ENCODE measurements at regions not wholly inside any gene's neighbourhood (a gene's known extent, or its start where the extent isn't known, plus 50 kb on each side); places are given as distances from the start of the nearest gene placed in this dataset.

DNA sequence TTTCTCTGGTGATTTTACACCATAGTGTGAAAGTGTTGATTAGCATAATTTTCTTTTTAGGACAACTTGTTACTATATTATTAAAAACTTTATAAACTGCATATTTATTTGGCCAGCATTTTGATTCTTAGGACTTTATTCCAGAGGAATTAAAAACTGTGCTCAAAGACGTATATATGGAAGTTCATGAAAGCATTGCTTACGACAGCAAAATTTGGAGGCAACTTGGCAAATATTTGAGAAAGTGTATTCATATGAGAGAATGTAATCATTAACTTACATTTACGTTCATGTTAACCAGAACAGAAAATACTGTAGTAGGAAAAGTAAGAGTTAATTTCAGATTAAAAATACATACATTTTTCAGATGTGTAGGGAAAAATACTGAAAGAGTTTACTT is 203.1 kb downstream of the JCAD start:
- no peaks in the 10 kb centered on the region for H3K36me3 ChIP-seq (ENCODE audit: control insufficient read depth in 4 of 4, insufficient read depth in 3 of 4, low read depth in 1 of 4, low read length in 3 of 4)
- 38% methylated on average over 3 of the region's 3 CpGs for WGBS
- TF ChIP-seq GABPA (IDR thresholded peaks at IDR 0.05 in 1 of 2, conservative IDR thresholded peaks at IDR 0.05 in 1 of 2) (no peak), SP1 (IDR thresholded peaks at IDR 0.05) (no peak), TAF1 (conservative IDR thresholded peaks at IDR 0.05) (no peak), HNF4A (conservative IDR thresholded peaks at IDR 0.05) (no peak), NR2F2 (IDR thresholded peaks at IDR 0.05) (no peak), FOXA2 (IDR thresholded peaks at IDR 0.05) (no peak), FOXA1 (IDR thresholded peaks at IDR 0.05) (no peak), RXRA (IDR thresholded peaks at IDR 0.05) (no peak), YY1 (IDR thresholded peaks at IDR 0.05) (no peak), HNF4G (IDR thresholded peaks at IDR 0.05) (no peak), EGR1 (IDR thresholded peaks at IDR 0.05; ENCODE audit: low read depth in 2 of 2) (no peak), JUND (IDR thresholded peaks at IDR 0.05) (no peak), RAD21 (IDR thresholded peaks at IDR 0.05) (no peak)
- TF ChIP-seq, protein P1, sequence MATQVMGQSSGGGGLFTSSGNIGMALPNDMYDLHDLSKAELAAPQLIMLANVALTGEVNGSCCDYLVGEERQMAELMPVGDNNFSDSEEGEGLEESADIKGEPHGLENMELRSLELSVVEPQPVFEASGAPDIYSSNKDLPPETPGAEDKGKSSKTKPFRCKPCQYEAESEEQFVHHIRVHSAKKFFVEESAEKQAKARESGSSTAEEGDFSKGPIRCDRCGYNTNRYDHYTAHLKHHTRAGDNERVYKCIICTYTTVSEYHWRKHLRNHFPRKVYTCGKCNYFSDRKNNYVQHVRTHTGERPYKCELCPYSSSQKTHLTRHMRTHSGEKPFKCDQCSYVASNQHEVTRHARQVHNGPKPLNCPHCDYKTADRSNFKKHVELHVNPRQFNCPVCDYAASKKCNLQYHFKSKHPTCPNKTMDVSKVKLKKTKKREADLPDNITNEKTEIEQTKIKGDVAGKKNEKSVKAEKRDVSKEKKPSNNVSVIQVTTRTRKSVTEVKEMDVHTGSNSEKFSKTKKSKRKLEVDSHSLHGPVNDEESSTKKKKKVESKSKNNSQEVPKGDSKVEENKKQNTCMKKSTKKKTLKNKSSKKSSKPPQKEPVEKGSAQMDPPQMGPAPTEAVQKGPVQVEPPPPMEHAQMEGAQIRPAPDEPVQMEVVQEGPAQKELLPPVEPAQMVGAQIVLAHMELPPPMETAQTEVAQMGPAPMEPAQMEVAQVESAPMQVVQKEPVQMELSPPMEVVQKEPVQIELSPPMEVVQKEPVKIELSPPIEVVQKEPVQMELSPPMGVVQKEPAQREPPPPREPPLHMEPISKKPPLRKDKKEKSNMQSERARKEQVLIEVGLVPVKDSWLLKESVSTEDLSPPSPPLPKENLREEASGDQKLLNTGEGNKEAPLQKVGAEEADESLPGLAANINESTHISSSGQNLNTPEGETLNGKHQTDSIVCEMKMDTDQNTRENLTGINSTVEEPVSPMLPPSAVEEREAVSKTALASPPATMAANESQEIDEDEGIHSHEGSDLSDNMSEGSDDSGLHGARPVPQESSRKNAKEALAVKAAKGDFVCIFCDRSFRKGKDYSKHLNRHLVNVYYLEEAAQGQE (IDR thresholded peaks at IDR 0.05) = no peak
- TF ChIP-seq, protein P2, sequence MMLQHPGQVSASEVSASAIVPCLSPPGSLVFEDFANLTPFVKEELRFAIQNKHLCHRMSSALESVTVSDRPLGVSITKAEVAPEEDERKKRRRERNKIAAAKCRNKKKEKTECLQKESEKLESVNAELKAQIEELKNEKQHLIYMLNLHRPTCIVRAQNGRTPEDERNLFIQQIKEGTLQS (IDR thresholded peaks at IDR 0.05) = no peak
- TF ChIP-seq, protein P3, sequence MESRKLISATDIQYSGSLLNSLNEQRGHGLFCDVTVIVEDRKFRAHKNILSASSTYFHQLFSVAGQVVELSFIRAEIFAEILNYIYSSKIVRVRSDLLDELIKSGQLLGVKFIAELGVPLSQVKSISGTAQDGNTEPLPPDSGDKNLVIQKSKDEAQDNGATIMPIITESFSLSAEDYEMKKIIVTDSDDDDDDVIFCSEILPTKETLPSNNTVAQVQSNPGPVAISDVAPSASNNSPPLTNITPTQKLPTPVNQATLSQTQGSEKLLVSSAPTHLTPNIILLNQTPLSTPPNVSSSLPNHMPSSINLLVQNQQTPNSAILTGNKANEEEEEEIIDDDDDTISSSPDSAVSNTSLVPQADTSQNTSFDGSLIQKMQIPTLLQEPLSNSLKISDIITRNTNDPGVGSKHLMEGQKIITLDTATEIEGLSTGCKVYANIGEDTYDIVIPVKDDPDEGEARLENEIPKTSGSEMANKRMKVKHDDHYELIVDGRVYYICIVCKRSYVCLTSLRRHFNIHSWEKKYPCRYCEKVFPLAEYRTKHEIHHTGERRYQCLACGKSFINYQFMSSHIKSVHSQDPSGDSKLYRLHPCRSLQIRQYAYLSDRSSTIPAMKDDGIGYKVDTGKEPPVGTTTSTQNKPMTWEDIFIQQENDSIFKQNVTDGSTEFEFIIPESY (IDR thresholded peaks at IDR 0.05) = no peak
- TF ChIP-seq, protein P4, sequence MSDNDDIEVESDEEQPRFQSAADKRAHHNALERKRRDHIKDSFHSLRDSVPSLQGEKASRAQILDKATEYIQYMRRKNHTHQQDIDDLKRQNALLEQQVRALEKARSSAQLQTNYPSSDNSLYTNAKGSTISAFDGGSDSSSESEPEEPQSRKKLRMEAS (IDR thresholded peaks at IDR 0.05) = no peak
- TF ChIP-seq, protein P5, sequence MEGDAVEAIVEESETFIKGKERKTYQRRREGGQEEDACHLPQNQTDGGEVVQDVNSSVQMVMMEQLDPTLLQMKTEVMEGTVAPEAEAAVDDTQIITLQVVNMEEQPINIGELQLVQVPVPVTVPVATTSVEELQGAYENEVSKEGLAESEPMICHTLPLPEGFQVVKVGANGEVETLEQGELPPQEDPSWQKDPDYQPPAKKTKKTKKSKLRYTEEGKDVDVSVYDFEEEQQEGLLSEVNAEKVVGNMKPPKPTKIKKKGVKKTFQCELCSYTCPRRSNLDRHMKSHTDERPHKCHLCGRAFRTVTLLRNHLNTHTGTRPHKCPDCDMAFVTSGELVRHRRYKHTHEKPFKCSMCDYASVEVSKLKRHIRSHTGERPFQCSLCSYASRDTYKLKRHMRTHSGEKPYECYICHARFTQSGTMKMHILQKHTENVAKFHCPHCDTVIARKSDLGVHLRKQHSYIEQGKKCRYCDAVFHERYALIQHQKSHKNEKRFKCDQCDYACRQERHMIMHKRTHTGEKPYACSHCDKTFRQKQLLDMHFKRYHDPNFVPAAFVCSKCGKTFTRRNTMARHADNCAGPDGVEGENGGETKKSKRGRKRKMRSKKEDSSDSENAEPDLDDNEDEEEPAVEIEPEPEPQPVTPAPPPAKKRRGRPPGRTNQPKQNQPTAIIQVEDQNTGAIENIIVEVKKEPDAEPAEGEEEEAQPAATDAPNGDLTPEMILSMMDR (IDR thresholded peaks at IDR 0.05; ENCODE audit: low read depth, low read length, missing input control) = no peak

More for the DNA sequence above, 203.1 kb downstream of the JCAD start:
- no peak for DNase-seq (ENCODE audit: low spot score)
- Histone ChIP-seq H3K9me3 (ENCODE audit: control insufficient read depth in 4 of 4, low read length in 3 of 4) (no peaks in the 10 kb centered on the region), H3K27me3 (ENCODE audit: control insufficient read depth in 4 of 4, insufficient read depth in 4 of 4, low read length in 3 of 4) (no peaks in the 10 kb centered on the region), H3K27ac (ENCODE audit: low read depth in 1 of 2, low read length in 2 of 2) (no peak overlapping the region), H3K9ac (ENCODE audit: low read depth in 1 of 2, low read length in 2 of 2) (no peak overlapping the region), H3K4me3 (ENCODE audit: low read depth in 1 of 3, low read length in 3 of 3) (no peak overlapping the region), H3K4me1 (ENCODE audit: control insufficient read depth in 4 of 4, insufficient read depth in 4 of 4, low read length in 3 of 4) (peaks cover 0 to 29% (median 20%) of the 10 kb centered on the region in 4 donors)
